Lung microvascular endothelial cell (primary cell): ENCODE measurements at regions not wholly inside any gene's neighbourhood (a gene's known extent, or its start where the extent isn't known, plus 50 kb on each side); places are given as distances from the start of the nearest gene placed in this dataset.

Experiments used
- DNase-seq, 2 donors: peaks; one replicate each; pipeline versions ENCODE4 v3.0.0 to v3.0.0-alpha.2; 2010; ENCODE audit warnings: low read depth in 2 of 2

DNA sequence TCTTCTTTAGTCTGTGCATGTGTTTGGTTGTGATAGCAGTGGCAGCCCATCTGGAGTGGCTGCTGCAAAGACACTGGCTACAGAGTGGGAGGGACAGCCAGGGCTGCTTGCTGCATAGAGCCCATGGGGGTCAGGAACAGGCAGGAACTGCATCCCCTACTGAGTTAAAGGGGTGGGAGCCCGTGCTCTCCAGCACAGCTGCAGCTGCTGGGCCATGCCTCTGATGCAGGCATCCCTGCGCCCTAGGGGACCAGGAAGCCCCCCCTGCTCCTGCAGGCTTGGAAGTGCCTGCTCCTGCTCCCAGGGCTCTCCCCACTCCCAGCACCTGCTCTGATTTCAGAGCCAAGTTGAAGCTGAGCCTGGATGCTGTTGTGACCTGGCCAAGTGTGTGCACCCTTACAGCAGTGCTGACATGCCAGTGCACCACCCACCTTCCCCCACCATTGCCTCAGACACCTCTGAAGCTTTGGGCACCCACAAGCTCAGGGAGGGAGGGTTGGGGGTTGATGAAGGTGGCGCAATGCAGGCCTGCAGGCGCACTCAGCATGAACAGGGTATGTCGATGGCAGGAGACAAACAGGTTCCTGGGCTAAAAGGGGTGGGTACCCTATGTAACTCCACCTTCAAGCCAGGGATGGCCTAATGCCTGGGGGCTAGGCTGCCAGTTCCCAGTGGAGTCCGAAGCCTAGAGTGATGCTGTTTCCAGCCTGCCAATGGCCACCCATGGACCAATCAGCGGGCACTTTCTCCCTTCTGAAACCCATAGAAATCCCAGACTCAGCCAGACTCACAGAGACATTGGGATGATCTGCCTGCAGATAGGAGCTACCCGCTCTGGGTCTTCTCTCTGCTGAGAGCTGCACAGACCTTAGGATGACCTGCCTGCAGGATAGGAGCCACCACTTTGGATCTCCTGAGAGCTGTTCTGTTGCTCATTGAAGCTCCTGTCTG, 919.9 kb upstream of the MIR17HG start:
- DNase-seq = no peak

- no peak for DNase-seq
Observed at GRCh38 chr13:90428522-90429210, 918.8 kb upstream of the MIR17HG start.

DNA sequence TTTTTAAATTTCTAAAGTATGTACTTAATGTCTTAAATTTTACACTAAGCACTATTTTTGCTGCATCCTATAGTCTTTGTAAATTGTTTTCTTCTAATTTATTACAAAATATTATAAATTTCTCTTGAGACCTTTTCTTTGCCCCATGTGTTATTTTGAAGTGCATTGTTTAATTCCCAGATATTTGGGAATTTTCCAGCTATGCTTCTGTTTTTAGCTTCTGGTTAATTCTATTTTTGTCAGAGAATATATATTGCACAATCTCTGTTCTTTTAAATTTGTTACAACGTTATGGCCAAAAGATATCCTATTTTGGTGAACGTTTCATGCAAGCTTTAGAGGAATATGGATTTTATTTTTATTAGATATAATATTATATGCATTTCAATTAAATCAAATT, 917.4 kb upstream of the MIR17HG start:
- no peak for DNase-seq

DNA sequence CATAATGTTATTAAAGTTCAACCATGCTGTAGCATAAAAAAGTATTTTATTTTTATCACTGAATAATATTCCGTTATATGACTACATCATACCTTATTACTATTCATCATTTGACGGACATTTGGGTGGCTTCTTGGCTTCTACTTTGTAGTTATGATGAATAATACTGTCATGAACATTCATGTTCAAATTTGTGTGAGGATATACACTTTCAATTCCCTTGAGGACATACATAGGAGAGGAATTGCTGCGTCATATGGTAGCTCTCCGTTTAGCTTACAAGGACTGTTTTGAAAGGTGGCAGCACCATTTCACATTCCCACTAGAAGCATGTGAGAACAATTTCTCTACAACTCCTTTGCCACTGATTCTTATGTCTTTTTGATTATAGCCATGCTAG, 910.8 kb upstream of the MIR17HG start:
- no peak for DNase-seq

DNA sequence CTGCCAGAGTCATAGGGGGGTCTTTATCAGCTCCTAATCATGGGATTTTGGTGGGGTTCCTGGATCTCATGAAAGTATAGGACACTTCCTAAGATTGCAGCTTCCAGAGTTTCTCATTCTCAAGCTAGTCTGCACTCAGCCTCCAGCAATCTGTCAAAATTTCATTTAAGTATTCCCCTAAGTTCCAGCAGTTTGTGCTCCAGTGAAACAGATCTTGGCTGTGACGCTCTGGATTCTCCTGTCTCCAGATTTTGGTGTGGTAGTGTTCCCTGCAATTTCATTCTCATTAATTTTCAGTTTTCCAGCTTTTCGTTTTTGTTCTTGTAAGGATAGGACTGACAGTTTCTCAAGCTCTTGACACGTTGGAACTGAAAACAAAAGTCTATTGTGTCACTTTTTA, 908.9 kb upstream of the MIR17HG start:
- no peak for DNase-seq

- no peak for DNase-seq
Observed at GRCh38 chr13:90443268-90443667, 904.2 kb upstream of the MIR17HG start.

- no peak for DNase-seq
Observed at GRCh38 chr13:90444232-90444631, 903.3 kb upstream of the MIR17HG start.

GRCh38 chr13:90445179-90445578, 902.3 kb upstream of the MIR17HG start:
- DNase-seq = peak in 1 of 2 donors; percentile 21

GRCh38 chr13:90447034-90447733, 900.3 kb upstream of the MIR17HG start:
- DNase-seq = no peak

DNA sequence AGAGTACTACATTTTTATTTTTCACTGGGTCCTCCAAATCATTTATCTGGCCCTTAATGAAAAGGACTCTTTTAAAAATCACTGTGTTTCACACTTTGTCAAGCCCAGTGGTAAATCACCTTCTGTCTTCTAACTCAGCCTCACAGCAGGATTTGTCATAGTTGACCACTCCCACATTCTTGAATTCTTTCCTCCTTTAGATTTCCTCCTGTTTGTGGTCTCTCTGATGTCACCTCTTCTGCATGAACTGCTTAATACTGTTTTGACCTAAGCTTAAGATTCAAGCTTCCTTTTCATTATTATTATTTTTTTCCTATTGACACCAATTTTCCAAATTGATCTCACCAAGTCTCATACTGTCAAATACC, 899.8 kb upstream of the MIR17HG start:
- DNase-seq = peak in 1 of 2 donors; percentile 16

DNA sequence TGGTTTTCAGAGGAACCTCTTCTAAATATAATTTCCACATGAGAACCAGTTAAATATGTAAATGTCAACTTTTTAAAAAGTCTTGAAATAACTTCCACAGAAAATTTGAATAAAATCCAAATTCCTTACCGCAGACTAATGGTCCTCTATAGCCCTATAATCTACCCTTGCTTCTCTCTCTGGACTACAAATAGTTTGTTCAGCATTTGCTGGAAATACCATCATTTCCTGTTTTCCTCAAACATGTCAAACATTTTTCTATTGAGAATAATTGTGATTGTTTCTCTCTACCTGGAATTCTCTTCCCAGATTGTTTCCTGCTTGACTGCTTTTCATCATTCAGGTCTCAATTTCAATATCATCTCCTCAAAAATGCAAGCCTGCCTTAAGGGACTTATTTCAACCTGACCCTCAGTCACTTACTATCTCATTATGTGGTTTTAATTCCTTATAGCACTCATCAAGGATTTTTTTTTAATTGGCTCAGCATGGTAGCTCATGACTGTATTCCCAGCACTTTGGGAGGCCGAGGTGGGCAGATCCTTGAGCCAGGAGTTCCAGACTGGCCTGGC, 898.9 kb upstream of the MIR17HG start:
- DNase-seq = peak; percentile 1 to 77

DNA sequence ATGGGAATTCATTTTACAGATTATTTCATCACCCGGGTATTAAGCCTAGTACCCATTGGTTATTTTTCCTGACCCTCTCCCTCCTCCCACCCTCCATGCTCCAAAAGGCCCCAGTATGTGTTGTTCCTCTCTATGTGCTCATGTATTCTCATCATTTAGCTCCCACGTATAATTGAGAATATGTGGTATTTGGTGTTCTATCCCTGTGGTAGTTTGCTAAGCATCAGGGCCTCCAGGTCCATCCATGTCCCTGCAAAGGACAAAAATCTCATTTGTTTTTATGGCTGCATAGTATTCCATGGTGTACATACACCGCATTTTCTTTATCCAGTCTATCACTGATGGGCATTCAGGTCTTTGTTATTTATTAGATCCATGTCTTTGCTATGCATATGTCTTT, 894.1 kb upstream of the MIR17HG start:
- DNase-seq = no peak

DNA sequence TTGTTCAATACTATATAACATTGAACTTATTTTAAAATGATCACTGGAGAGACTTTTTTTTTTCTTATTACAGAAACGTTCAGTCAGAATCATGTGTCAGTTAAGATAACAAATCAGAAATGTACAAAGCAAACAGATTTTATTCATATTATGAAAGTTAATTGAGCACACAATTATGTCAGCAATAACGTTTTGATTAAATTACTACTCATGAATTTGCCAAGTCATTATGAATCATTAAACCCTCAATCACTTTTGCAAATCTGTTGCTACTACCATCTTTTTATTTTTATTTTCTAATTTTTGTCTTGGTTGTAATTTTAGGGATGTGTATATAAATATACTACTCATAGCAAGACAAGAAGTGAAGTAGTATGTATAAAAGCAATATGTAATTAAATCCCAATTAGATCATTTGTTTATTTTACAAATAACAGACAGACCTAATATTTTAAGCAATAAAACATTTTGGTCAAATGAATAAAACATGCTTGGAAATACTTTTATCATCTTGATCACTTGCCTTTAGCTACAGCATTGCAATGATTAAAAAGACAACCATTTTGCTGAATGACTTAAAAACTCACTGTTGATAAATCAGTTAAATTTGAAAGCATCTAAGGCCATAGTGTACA, 893.4 kb upstream of the MIR17HG start:
- DNase-seq = no peak

DNA sequence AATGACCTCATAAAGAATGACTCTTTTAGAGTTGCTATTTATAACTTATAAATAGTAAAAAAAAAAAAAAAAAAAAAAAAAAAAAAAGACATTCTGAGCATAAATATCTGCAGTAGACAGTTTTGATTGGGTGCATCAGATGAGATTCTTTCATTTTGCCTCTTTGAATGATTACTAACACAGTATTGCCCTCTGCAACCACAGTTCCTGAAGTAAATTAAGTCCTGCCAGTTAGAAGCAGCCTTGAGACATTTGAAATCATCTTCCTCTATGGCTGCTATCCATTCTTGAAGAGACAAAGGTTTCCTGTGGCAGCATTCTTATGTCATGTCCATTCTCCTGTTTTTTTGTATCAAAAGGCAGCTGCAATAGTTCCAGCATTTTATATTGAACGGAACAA, 892.4 kb upstream of the MIR17HG start:
- DNase-seq = no peak

DNA sequence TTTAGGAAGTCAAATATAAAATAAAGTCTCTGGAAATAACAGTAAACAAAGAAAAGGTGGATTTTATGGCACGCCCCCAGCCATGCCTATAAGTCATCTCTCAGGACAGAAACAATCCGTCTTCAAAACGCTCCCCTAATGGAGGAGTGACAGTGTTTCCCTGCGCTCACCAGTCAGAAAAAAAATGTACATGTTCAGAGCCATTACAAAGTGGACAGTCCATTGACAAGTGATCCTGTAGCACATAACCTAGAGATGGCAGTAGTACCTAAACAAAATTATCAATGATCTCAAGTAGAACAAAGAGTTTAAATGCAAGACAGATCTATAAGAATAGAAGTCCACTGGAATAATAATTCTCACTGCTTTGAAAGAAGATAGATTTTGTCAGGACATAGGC, 891.7 kb upstream of the MIR17HG start:
- no peak for DNase-seq

- DNase-seq = no peak
Observed at GRCh38 chr13:90461398-90461797, 886.1 kb upstream of the MIR17HG start.

- no peak for DNase-seq
Observed at GRCh38 chr13:90477216-90477615, 870.3 kb upstream of the MIR17HG start.

GRCh38 chr13:90483906-90484305, 863.6 kb upstream of the MIR17HG start:
- no peak for DNase-seq

- no peak for DNase-seq
Observed at GRCh38 chr13:90485436-90485835, 862.1 kb upstream of the MIR17HG start.

DNA sequence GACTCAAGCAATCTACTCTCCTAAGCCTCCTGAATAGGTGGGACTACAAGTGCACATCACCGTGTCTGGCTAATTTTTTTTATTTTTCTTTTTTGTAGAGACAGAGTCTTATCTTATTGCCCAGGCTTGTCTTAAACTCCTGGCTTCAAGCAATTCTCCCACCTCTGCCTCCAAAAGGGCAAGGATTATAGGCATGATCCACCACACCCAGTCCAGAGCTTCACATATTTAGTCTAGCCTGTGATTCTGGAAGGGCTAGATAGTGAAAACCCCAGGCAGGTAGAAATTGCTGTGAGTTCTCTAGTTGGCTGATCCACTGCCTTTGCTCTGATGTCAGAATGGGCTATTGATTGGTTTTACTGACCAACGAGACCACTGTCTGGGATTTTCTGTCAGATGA, 854.6 kb upstream of the MIR17HG start:
- DNase-seq = no peak

GRCh38 chr13:90493667-90494066, 853.8 kb upstream of the MIR17HG start:
- no peak for DNase-seq
